ENCODE measurements at regions not wholly inside any gene's neighbourhood (a gene's known extent, or its start where the extent isn't known, plus 50 kb on each side); places are given as distances from the start of the nearest gene placed in this dataset.

DNA sequence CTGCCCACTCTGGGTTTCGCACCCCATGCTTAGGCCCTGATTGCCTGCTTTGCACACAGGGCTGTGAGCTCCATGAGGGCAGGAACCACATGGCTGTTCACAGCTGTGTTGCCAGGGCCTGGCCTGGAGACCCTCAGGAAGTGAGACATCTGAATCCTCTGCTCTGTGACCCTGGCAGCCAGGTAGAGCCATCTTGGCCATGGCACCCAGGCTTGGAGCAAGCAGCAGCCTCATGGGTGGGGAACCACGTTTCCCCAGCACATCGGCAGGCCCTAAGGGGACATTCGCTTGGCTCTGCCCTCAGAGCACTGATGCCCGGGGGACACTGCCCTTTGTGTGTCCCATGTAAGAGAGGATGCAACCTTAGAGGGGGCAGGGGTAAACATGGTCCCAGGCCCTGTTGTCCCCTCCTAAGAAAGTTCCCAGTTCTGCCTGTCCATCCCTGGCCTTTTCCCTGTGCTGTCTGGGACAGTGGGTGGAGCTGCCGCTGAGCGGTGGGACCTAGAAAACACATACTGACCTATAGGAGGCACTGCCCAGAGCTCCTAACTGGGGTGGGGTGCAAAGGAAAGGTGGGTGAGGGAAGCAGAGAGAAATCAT lies 144.1 kb upstream of the IER5L start:
- no peak for DNase-seq

GRCh38 chr9:129321286-129322021 lies 143.4 kb upstream of the IER5L start:
- no peak for DNase-seq

- DNase-seq = peak; percentile 98
Observed at GRCh38 chr9:129320575-129321285, 142.7 kb upstream of the IER5L start.

GRCh38 chr9:129319938-129320481 lies 141.9 kb upstream of the IER5L start:
- DNase-seq = no peak

DNA sequence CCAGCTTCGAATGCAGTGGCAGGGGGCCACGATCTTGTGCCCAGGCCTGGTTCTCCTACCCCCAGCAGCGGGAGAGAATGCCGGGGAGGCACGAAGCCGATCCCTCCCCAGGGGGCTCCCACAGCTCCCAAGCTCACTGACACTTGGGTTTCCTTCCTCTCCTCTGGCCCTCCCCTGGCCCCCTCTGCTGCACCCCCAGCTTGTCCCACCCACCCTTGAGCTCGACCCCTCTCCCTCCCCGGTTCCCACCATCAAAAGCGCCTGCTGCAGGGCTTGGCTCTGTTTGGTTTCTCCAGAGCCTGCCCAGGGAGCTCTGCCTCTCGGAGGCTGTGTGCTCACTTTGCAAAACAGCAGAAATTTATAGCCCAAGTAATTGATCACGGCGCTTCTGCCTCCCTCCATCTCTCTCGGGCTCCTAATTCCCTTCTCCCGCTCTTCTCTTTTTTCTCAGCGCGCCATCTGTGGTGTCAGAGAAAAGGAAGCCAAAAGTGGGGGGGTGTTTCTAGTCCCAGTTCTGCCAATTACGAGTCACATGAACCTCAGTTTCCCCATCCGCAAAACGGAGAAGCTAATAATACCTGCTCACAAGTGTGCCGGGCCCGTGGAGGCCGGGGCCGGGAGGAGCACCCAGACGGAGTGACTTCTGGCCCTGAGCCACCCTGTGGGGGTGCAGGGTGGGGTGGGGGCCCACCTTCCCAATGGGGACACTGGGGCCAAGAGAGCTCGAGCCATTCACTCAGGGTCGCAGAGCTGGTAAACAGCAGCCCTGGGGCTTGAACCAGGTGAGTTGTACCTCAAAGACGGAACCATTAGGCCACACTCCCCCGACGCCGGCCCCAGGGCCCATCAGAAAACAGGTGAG lies 141.2 kb upstream of the IER5L start:
- DNase-seq = no peak

GRCh38 chr9:129318121-129319075 lies 140.3 kb upstream of the IER5L start:
- DNase-seq = no peak

DNA sequence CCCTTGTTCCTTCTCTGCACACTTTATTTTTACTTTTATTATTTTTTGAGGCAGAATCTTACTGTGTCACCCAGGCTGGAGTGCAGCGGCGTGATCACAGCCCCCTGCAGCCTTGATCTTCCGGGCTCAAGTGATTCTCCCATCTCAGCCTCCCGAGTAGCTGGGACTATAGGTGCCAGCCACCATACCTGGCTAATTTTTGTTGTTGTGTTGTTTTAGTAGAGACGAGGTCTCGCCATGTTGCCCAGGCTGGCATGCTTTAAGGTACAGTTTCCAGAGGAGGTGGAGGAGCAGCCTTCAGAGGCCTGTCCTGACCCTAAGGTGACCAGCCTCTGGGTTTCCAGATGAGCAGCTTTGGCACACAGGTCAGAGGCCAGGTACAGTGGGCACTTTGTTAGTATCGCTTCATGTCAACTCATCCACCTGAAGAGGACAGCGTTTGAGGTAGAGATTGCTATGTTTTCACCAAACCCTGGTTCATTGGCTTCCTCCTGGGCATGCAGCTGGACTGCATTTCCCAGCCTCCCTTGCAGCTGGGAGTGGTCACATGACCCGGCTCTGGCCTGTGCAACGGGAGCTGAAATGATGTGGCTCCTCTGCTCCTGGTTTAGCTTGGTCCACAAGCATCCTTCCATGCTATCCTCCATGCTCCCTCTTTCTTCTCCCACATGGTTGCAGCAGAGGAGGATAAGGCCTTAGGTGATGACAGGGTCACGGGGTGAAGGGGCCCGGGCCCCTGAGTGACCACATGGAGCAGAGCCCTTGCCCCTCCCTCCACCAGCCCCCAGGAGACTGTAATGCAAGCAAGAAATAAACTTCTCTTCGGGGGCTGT lies 139.3 kb upstream of the IER5L start:
- DNase-seq = no peak

DNA sequence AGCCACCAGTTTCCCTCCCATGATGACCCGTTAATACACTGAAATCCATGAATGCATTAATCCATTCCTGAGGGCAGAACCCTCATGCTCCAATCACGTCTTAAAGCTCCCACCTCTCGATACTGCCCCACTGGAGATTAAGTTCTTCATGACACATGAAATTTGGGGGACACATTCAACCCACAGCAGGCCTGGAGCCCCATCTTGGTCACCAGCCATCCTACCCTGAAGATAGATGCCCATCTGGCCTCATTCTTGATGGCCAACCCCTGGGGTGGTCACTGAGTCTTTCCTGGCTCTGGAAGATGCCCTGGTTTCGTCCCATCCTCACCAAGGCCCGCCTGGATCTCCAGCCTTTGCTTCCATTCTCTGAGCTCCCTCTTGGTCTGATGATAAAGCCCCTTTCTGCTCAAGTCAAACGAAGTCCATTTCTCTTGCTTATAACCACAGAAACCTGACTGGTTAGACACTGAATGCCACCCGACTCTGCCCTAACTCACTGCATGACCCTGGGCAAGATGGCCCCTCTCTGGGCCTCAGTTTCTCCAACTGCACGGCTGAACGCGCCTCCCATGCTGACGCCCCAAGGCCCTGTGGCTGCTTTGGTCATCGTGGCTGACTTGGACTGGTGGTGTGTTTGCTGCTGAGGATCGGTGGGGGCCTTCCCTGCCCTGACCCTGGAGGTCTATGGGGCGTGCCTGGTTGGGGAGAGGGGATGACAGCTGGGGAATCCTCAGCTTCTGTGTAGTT lies 138.4 kb upstream of the IER5L start:
- no peak for DNase-seq

- no peak for DNase-seq
Observed at GRCh38 chr9:129313331-129313955, 135.4 kb upstream of the IER5L start.

DNA sequence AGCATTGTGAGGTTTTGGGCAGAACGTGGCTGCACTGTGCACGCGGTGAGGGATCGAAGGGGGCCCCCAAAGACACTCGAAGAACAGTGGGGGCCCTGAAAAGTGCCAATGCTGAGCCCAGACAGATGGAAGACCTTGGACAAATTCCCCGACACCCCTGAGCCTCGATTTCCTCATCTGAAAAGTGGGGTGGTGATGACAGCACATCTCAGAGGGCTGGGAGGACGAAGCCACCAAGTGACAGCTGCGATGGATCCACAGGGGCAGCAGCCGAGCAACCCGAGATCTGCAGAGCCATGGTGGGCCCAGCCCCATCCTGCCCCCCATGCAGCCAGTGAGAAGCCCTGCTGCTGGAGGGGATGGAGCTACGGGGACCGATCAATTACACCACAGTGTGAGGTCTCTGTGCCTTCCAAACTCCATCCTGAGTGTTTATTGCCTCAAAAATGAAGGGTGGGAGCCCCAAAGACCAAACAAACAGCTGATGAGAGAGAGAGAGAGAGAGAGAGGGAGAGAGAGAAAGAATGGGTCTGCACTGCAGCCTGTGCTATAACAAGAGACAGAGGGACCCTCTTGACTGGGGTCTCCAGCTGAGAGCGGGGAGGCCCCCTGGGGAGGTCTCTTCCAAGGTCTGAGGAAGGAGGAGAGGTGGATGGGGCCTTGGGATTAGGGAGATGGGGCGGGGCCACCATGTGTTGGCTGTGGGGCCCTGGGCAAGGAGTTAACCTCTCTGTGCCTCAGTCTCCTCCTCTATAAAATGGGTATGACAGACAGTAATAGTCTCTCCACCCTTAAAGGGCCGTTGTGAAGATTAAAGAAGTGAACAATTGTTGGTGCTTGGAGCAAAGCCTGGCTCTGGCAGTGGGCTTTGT lies 134.4 kb upstream of the IER5L start:
- DNase-seq = no peak

DNA sequence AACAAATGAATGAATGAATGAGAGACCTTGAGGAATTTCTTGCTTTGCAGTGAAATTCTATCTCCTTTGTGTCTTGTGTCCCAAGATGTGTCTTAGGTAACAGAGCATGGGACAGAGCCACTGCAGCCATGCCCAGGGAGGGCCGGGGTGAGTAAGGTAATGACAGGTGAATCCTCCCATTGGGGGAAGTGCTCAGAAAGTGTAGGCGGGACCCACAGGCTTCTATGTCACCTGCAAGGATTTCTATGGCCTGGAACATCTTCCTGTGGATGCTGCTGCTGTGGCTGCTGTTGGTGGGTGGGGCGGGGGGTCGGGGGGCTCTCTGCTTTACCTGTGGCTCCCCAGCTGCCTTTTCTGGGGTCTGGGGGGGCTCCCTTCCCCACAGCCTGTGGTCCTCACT lies 133.6 kb upstream of the IER5L start:
- DNase-seq = no peak

DNA sequence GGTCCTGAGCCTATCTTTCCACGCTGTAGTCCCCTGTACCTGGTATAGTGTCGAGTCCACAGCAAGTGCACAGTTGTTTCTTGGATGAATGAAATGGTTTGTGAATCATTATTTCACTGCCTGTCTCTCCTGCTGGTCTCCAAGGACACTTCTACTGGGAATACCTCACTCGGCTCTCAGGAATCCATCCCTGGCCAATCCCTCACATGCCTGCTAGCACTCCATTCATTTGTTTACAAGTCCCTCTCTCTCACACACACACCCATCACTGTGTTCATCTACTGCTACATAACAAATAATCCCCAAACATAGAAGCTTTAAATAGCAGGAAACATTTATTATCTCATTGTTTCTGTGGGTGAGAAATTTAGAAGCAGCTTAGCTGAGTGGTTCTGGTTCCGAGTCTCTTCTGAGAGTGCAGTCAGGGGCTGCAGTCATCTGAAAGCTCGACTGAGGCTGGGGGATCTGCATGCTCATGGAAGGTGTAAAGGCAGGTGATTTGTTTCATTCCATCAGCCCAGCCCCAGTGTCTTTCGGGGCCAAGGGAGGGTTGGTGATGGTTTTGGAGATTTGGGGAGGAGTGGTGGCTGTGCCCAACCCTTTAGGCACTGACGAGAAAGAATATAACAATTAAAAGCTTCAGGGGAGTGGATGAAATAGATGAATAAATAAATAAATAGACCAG lies 132.7 kb upstream of the IER5L start:
- DNase-seq = no peak

GRCh38 chr9:129309906-129310305 lies 131.8 kb upstream of the IER5L start:
- DNase-seq = no peak

DNA sequence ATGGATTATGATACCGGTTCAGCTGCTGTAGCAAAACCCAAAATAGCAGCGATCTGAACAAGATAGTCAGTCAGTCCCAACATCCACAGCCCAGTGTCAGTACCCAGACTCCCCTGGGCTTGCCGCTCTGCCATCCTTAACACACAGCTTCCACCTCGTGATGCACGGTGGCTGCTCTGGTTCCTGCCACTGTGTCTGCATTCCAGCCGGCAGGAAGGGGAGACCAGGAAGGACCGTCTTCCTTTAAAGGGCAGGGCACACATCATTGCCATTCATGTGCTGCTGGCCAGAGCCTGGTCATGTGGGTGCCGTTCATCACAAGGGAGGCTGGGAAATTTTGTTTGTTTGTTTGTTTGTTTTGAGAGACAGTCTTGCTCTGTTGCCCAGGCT lies 131.0 kb upstream of the IER5L start:
- DNase-seq = no peak

GRCh38 chr9:129307227-129307970 lies 129.3 kb upstream of the IER5L start:
- no peak for DNase-seq

DNA sequence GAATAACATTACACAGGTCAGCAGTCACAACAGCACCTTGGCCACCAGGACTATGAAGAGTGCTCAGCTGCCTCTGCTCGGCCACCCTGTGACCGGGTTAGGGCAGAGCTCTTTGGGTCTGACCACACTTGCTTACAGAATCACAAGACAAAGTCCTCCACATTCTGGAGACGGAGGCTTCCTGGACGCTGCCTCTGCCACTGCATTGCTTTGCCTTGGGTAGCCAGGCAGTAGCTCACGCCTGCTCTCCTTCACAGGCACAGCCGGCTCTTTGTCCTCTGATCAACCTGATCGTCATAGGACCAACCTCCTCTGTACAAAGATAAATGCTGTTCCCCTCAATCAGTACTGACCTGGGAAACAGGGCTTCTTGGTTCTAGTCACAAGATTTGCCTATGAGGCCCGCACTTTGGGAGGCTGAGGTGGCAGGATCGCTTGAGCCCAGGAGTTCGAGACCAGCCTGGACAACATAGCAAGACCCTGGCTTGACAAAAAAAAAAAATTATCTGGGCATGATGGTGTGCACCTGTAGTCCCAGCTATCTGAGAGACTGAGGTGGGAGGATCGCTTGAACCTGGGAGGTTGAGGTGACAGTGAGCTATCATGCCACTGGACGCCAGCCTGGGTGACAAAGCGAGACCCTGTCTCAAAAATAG lies 128.4 kb upstream of the IER5L start:
- DNase-seq = no peak

GRCh38 chr9:129305246-129305645 lies 127.2 kb upstream of the IER5L start:
- no peak for DNase-seq

Data from NCI-H1417 treated with DMSO at 0.1 percent for 48 hours (cell line).